ENCODE measurements at regions not wholly inside any gene's neighbourhood (a gene's known extent, or its start where the extent isn't known, plus 50 kb on each side); places are given as distances from the start of the nearest gene placed in this dataset.

GRCh38 chr3:72017935-72018334, 233.0 kb upstream of the PROK2 start:
- TF ChIP-seq POLR2AphosphoS5 (IDR thresholded peaks at IDR 0.05; ENCODE audit: low read depth, low read length) (no peak), CTCF (IDR thresholded peaks at IDR 0.05) (no peak), REST (IDR thresholded peaks at IDR 0.05; ENCODE audit: insufficient read depth in 1 of 2, low read depth in 2 of 2, low read length in 1 of 2) (no peak), TCF7L2 (IDR thresholded peaks at IDR 0.05; ENCODE audit: low read depth, low read length) (no peak)
